GM23248 (cell line): ENCODE measurements at regions not wholly inside any gene's neighbourhood (a gene's known extent, or its start where the extent isn't known, plus 50 kb on each side); places are given as distances from the start of the nearest gene placed in this dataset.

Experiments used
- EZH2 ChIP-seq: fragments of 200-600 bp; sonication (generic); IDR thresholded peaks from 2 replicates; pipeline ENCODE4 v1.6.1; 2018; ENCODE audit warnings: antibody characterized with exemption, mild to moderate bottlenecking; ENCODE audit not compliant: insufficient read depth, poor library complexity, severe bottlenecking
- EZH2phosphoT487 ChIP-seq: fragments of 200-600 bp; sonication (generic); IDR thresholded peaks from 2 replicates; pipeline ENCODE4 v1.6.1; 2018; ENCODE audit warnings: antibody characterized with exemption, moderate library complexity, mild to moderate bottlenecking, low read depth; ENCODE audit not compliant: insufficient read depth

- TF ChIP-seq EZH2 (no peak), EZH2phosphoT487 (no peak)
Observed at GRCh38 chr20:16674243-16674642, 55.6 kb upstream of the SNRPB2 start.
